Colonic mucosa (tissue), 4 donors: ENCODE measurements at regions not wholly inside any gene's neighbourhood (a gene's known extent, or its start where the extent isn't known, plus 50 kb on each side); places are given as distances from the start of the nearest gene placed in this dataset.
"Not testable (repeated sequence)": the region's sequence is repeated elsewhere in the genome, so short reads cannot be mapped to it uniquely, and the experiment has no call there.

Source experiments
- DNase-seq: peaks from one replicate; pipeline ENCODE4 v3.0.0-alpha.2; 2020
- H3K27ac ChIP-seq: fragments of 200-600 bp; one replicate; pipeline ENCODE4 v1.8.0; 2021
- H3K27me3 ChIP-seq: fragments of 200-600 bp; one replicate; pipeline ENCODE4 v1.8.0; 2021
- H3K36me3 ChIP-seq: fragments of 200-600 bp; one replicate; pipeline ENCODE4 v1.8.0; 2021
- H3K4me1 ChIP-seq: fragments of 200-600 bp; one replicate; pipeline ENCODE4 v1.8.0; 2021; ENCODE audit warnings: mild to moderate bottlenecking
- H3K4me3 ChIP-seq: fragments of 200-600 bp; one replicate; pipeline ENCODE4 v1.8.0; 2021
- H3K9ac ChIP-seq, 2 donors: one replicate each; pipeline ENCODE4 v1.7.0; 2013; ENCODE audit warnings: control low read depth in 2 of 2, low read depth in 2 of 2, low read length in 2 of 2
- H3K9me3 ChIP-seq: fragments of 200-600 bp; one replicate; pipeline ENCODE4 v1.8.0; 2021
- intact Hi-C: fragments of 100-400 bp; cut with DNase I; formaldehyde crosslinking; loops from one replicate; pipeline ENCODE4 v1.14.1; 2022
- TF ChIP-seq, protein P1 (sequence below): fragments of 200-600 bp; IDR thresholded peaks from one replicate; pipeline ENCODE4 v1.8.0; 2022; ENCODE audit warnings: antibody characterized with exemption, mild to moderate bottlenecking
- donor health status: healthy.
- donor health status: DM: no; HTN: no; CAD: no.
- donor health status: DM: no; HTN: no; CAD: no.

DNA sequence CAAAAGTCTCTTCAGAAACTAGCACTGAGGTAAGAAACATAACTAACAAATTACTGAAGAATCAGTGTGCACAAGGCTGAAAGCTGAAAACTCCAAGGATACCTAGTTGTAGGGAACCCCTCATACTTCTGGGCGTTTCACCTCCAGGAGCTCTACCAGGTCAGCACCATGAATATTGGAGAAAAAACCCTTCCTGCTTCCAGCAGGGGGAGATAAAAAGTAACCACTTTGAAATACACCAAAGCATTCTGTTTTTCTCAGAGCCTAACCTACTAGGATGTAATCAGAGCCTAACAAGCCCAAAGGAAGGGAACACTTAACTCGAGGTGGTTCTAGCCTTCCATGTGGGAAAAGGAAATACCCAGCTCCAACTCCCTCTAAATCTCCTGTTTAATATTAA, 175.8 kb upstream of the MME start:
- intact Hi-C loops: no loop called here
- no peak overlapping the region for H3K27ac ChIP-seq
- no peaks in the 10 kb centered on the region for H3K4me1 ChIP-seq
- H3K4me3 ChIP-seq: no peak overlapping the region
- no peaks in the 10 kb centered on the region for H3K36me3 ChIP-seq
- no peak for DNase-seq
- H3K27me3 ChIP-seq: no peaks in the 10 kb centered on the region
- TF ChIP-seq, protein P1, sequence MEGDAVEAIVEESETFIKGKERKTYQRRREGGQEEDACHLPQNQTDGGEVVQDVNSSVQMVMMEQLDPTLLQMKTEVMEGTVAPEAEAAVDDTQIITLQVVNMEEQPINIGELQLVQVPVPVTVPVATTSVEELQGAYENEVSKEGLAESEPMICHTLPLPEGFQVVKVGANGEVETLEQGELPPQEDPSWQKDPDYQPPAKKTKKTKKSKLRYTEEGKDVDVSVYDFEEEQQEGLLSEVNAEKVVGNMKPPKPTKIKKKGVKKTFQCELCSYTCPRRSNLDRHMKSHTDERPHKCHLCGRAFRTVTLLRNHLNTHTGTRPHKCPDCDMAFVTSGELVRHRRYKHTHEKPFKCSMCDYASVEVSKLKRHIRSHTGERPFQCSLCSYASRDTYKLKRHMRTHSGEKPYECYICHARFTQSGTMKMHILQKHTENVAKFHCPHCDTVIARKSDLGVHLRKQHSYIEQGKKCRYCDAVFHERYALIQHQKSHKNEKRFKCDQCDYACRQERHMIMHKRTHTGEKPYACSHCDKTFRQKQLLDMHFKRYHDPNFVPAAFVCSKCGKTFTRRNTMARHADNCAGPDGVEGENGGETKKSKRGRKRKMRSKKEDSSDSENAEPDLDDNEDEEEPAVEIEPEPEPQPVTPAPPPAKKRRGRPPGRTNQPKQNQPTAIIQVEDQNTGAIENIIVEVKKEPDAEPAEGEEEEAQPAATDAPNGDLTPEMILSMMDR: peak; percentile 39
- no peaks in the 10 kb centered on the region for H3K9me3 ChIP-seq
- H3K9ac ChIP-seq: no peak overlapping the region

DNA sequence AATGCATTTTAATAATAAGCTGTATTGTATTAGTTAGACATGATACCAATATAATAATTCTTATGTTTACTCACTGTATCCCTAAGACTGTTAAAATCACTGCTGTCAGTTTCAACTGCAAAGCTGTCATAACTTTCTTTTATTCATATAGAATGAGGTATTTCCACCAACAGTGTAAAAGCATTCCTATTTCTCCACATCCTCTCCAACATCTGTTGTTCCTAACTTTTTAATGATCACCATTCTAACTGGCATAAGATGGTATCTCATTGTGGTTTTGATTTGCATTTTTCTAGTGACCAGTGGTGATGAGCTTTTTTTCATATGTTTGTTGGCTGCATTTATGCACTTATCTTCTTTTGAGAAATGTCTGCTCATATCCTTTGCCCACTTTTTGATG, 177.6 kb upstream of the MME start:
- intact Hi-C loops, H3K4me1 ChIP-seq, H3K4me3 ChIP-seq: not testable (repeated sequence)

DNA sequence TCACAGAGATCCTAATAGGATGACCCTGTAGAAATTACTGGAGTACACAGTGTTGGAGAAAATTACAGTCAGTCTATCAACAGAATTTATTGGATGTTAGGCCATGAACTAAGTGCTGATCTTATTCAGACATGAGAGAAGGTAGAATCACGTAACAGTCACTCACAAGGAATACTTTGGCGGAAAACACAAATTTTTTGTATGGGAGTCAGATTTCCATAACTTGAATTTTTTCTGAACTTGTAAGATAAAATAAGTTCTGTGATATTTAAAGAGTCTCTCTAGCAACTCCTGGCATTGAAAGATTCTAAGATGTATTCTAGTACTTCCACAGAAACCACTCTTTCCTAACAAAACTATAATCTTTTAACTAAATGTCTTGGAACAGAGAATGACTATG, 178.8 kb upstream of the MME start:
- DNase-seq: no peak
- TF ChIP-seq, protein P1: no peak

More for the DNA sequence above, 177.6 kb upstream of the MME start:
- not testable (repeated sequence) for H3K9me3 ChIP-seq, H3K36me3 ChIP-seq, H3K27ac ChIP-seq, H3K9ac ChIP-seq, DNase-seq, H3K27me3 ChIP-seq

DNA sequence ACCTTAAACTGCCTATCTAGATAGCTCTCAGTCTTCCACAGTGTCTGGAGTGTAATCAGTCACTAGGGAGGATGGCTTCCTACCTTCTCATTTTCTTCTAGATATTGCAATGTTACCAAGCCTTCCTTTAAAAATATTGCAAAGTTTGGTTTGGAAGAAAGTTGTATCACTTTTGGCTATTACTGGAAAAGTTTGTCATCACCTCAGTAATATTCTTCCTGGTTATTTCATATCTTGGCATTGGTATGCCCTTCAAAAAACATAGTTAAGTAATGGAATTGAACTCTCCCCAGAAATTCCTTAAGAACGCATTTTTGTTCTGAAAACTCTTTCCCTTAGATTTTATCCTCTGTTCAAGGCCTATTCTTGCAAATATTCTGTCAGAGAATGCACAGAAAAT, 179.3 kb upstream of the MME start:
- Histone ChIP-seq H3K27me3 (no peaks in the 10 kb centered on the region), H3K9ac (no peak overlapping the region), H3K36me3 (no peaks in the 10 kb centered on the region), H3K4me1 (no peaks in the 10 kb centered on the region), H3K4me3 (no peak overlapping the region), H3K27ac (no peak overlapping the region), H3K9me3 (no peaks in the 10 kb centered on the region)
- TF ChIP-seq, protein P1: no peak
- DNase-seq: no peak
- intact Hi-C loops: no loop called here

More for the DNA sequence above, 178.8 kb upstream of the MME start:
- Histone ChIP-seq H3K9ac (no peak overlapping the region), H3K27ac (no peak overlapping the region), H3K36me3 (no peaks in the 10 kb centered on the region), H3K4me1 (no peaks in the 10 kb centered on the region), H3K4me3 (no peak overlapping the region), H3K9me3 (no peaks in the 10 kb centered on the region), H3K27me3 (no peaks in the 10 kb centered on the region)
- intact Hi-C loops: no loop called here

DNA sequence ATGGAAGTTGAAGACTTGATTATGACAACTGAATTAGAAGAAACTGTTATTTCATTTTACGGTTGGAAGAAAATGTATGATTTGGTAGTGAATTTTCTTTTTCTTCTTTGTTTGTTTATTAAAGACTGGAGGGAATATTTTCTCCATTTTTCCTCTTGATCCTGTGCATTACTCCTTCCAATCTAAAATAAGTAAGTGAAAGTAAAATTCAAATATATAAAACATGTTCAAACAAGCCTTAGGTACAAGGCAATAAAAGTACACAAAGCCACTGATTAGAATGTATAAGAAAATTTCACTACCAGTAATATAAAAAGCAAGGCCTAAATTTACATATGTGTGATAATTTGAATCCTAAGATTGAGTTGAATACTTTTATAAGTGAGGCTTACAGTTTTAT, 181.2 kb upstream of the MME start:
- intact Hi-C loops: no loop called here
- H3K36me3 ChIP-seq: no peaks in the 10 kb centered on the region
- no peak overlapping the region for H3K9ac ChIP-seq
- no peaks in the 10 kb centered on the region for H3K27me3 ChIP-seq
- H3K9me3 ChIP-seq: no peaks in the 10 kb centered on the region
- TF ChIP-seq, protein P1: no peak
- no peak overlapping the region for H3K27ac ChIP-seq
- DNase-seq: no peak
- H3K4me3 ChIP-seq: no peak overlapping the region
- no peaks in the 10 kb centered on the region for H3K4me1 ChIP-seq

DNA sequence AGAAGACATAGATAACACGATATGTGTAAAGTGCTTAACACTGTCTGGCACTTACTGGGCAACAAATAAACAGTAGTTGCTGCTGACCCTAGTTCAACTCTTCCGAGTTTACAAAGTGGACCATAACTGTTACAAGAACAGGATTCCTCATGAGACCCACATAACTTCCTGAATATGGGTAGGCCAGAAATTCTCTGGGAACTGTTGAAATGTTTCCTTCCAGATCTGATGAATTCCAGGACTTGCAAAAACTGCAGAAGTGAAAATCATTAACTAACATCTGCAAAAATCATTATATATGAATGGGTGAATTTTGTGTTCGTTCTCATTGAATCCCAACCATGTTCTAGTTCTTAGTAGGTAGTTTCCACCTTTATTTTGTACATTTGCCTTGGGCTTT, 181.7 kb upstream of the MME start:
- Histone ChIP-seq H3K4me1 (no peaks in the 10 kb centered on the region), H3K27me3 (no peaks in the 10 kb centered on the region), H3K9ac (no peak overlapping the region), H3K27ac (no peak overlapping the region), H3K9me3 (no peaks in the 10 kb centered on the region), H3K4me3 (no peak overlapping the region), H3K36me3 (no peaks in the 10 kb centered on the region)
- intact Hi-C loops: no loop called here
- DNase-seq: no peak
- TF ChIP-seq, protein P1: no peak
